ENCODE measurements at regions not wholly inside any gene's neighbourhood (a gene's known extent, or its start where the extent isn't known, plus 50 kb on each side); places are given as distances from the start of the nearest gene placed in this dataset.

- 17% methylated on average over 1 of the region's 7 CpGs for WGBS (ENCODE audit: insufficient coverage)
- Histone ChIP-seq H3K79me2 (ENCODE audit: control insufficient read depth, insufficient read depth, low read length) (no peaks in the 10 kb centered on the region), H3K27me3 (replicated peaks in 1 of 4; ENCODE audit: control extremely low read depth in 1 of 4, control insufficient read depth in 3 of 4, insufficient read depth in 4 of 4, low read length in 3 of 4) (no peaks in the 10 kb centered on the region), H3K4me3 (ENCODE audit: control extremely low read depth in 1 of 5, extremely low read depth in 1 of 5, insufficient read depth in 1 of 5, low read depth in 2 of 5, low read length in 4 of 5) (no peak overlapping the region), H3K27ac (ENCODE audit: low read length in 2 of 2) (no peak overlapping the region), H4K20me1 (ENCODE audit: control insufficient read depth, insufficient read depth, low read length, poor library complexity, severe bottlenecking) (no peaks in the 10 kb centered on the region), H3K9me3 (ENCODE audit: control extremely low read depth in 1 of 3, control insufficient read depth in 2 of 3, insufficient read depth in 1 of 3, low read length in 2 of 3) (no peaks in the 10 kb centered on the region), H2AFZ (ENCODE audit: insufficient read depth, low read depth, low read length, poor library complexity, severe bottlenecking) (no peak overlapping the region), H3K4me2 (replicated peaks; ENCODE audit: low read depth, low read length, poor library complexity, severe bottlenecking) (no peak overlapping the region), H3K9ac (ENCODE audit: low read length) (no peak overlapping the region), H3K36me3 (replicated peaks in 1 of 2; ENCODE audit: control extremely low read depth in 1 of 2, control insufficient read depth in 1 of 2, extremely low read depth in 1 of 2, insufficient read depth in 2 of 2, low read length in 1 of 2) (no peaks in the 10 kb centered on the region), H3K4me1 (ENCODE audit: control insufficient read depth in 2 of 2, insufficient read depth in 2 of 2, low read length in 2 of 2) (no peaks in the 10 kb centered on the region)
- TF ChIP-seq EZH2 (IDR thresholded peaks at IDR 0.05; ENCODE audit: borderline replicate concordance, insufficient read depth, low read depth, low read length, poor library complexity, severe bottlenecking) (no peak), CTCF (IDR thresholded peaks at IDR 0.05) (no peak)
- no peak overlapping the region for H3K4me3 Mint-ChIP-seq
- no peaks in the 10 kb centered on the region for H3K4me1 Mint-ChIP-seq
- peaks cover 3% of the 10 kb centered on the region for H3K27me3 Mint-ChIP-seq
- DNase-seq (no peak), ATAC-seq (ENCODE audit: low read depth) (no peak)
- no peaks in the 10 kb centered on the region for H3K9me3 Mint-ChIP-seq (ENCODE audit: insufficient read depth)
- intact Hi-C loops (cut with micrococcal nuclease), result no loop called here
- POLR2A ChIA-PET, result no interaction called here
- CTCF ChIA-PET, result no interaction called here
- H3K27ac Mint-ChIP-seq, result no peak overlapping the region
Measured at GRCh38 chr9:107620801-107621200, 131.2 kb upstream of the KLF4 start.

GRCh38 chr9:107620236-107620635, 130.7 kb upstream of the KLF4 start:
- ChIA-PET POLR2A (no interaction called here), CTCF (no interaction called here)
- Histone ChIP-seq H3K9me3 (ENCODE audit: control extremely low read depth in 1 of 3, control insufficient read depth in 2 of 3, insufficient read depth in 1 of 3, low read length in 2 of 3) (no peaks in the 10 kb centered on the region), H3K27me3 (replicated peaks in 1 of 4; ENCODE audit: control extremely low read depth in 1 of 4, control insufficient read depth in 3 of 4, insufficient read depth in 4 of 4, low read length in 3 of 4) (no peaks in the 10 kb centered on the region), H3K4me1 (ENCODE audit: control insufficient read depth in 2 of 2, insufficient read depth in 2 of 2, low read length in 2 of 2) (no peaks in the 10 kb centered on the region), H2AFZ (ENCODE audit: insufficient read depth, low read depth, low read length, poor library complexity, severe bottlenecking) (no peak overlapping the region), H3K9ac (ENCODE audit: low read length) (no peak overlapping the region), H3K4me3 (ENCODE audit: control extremely low read depth in 1 of 5, extremely low read depth in 1 of 5, insufficient read depth in 1 of 5, low read depth in 2 of 5, low read length in 4 of 5) (no peak overlapping the region), H3K4me2 (replicated peaks; ENCODE audit: low read depth, low read length, poor library complexity, severe bottlenecking) (no peak overlapping the region), H3K36me3 (replicated peaks in 1 of 2; ENCODE audit: control extremely low read depth in 1 of 2, control insufficient read depth in 1 of 2, extremely low read depth in 1 of 2, insufficient read depth in 2 of 2, low read length in 1 of 2) (no peaks in the 10 kb centered on the region), H4K20me1 (ENCODE audit: control insufficient read depth, insufficient read depth, low read length, poor library complexity, severe bottlenecking) (no peaks in the 10 kb centered on the region), H3K27ac (ENCODE audit: low read length in 2 of 2) (no peak overlapping the region), H3K79me2 (ENCODE audit: control insufficient read depth, insufficient read depth, low read length) (no peaks in the 10 kb centered on the region)
- Mint-ChIP-seq H3K27me3 (peaks cover 3% of the 10 kb centered on the region), H3K27ac (no peak overlapping the region), H3K4me3 (no peak overlapping the region), H3K4me1 (no peaks in the 10 kb centered on the region), H3K9me3 (ENCODE audit: insufficient read depth) (no peaks in the 10 kb centered on the region)
- no peak for TF ChIP-seq EZH2 (IDR thresholded peaks at IDR 0.05; ENCODE audit: borderline replicate concordance, insufficient read depth, low read depth, low read length, poor library complexity, severe bottlenecking)
- TF ChIP-seq CTCF (IDR thresholded peaks at IDR 0.05), result no peak
- DNase-seq (no peak), ATAC-seq (ENCODE audit: low read depth) (no peak)
- intact Hi-C loops (cut with micrococcal nuclease), result no loop called here
- WGBS (ENCODE audit: insufficient coverage), result 93% methylated on average over 5 of the region's 6 CpGs

All from B cell (primary cell).